ENCODE measurements at regions not wholly inside any gene's neighbourhood (a gene's known extent, or its start where the extent isn't known, plus 50 kb on each side); places are given as distances from the start of the nearest gene placed in this dataset.

GRCh38 chr3:87507753-87508152, 231.4 kb upstream of the POU1F1 start:
- Histone ChIP-seq H3K27me3 (ENCODE audit: control insufficient read depth in 1 of 2, insufficient read depth in 2 of 2, low read length in 2 of 2) (no peaks in the 10 kb centered on the region), H3K4me2 (ENCODE audit: low read depth, low read length) (no peak overlapping the region), H3K9ac (ENCODE audit: insufficient read depth, low read depth, low read length) (no peak overlapping the region), H3K9me3 (ENCODE audit: low read length) (no peaks in the 10 kb centered on the region), H3K79me2 (ENCODE audit: insufficient read depth, low read length) (no peaks in the 10 kb centered on the region), H4K20me1 (ENCODE audit: insufficient read depth, low read length) (no peaks in the 10 kb centered on the region), H3K27ac (ENCODE audit: extremely low read length, insufficient read depth, low read length) (no peak overlapping the region), H3K36me3 (replicated peaks in 1 of 2; ENCODE audit: control insufficient read depth in 1 of 2, insufficient read depth in 2 of 2, low read length in 2 of 2) (no peaks in the 10 kb centered on the region), H3K4me1 (ENCODE audit: insufficient read depth, low read length) (no peaks in the 10 kb centered on the region), H2AFZ (ENCODE audit: low read length) (no peak overlapping the region), H3K4me3 (replicated peaks in 1 of 3; ENCODE audit: insufficient read depth in 1 of 3, low read depth in 2 of 3, low read length in 3 of 3) (no peak overlapping the region)
- no TSS peak for BruUV-seq (replicated peaks)
- ChIA-PET POLR2A (no interaction called here), CTCF (ENCODE audit: low intra/inter-chr PET ratio, low total read pairs) (no interaction called here)
- intact Hi-C loops (cut with micrococcal nuclease; ENCODE audit: unreplicated experiment) (no loop called here), in situ Hi-C loops (cut with HindIII; ENCODE audit: extremely low pct_ligation_motif_present, low pct_unique_long_range_greater_than_20kb) (loop anchor here (10.0 kb wide), 1 partner anchor 153 kb away; no protein-coding TSS in a partner anchor)
- WGBS (ENCODE audit: low lambda C conversion rate), result 0% methylated on average over 1 of the region's 1 CpG
- DNase-seq (ENCODE audit: low spot score), result no peak
- ATAC-seq, result no peak
- no peak for FAIRE-seq
- TF ChIP-seq MIER3 (CRISPR knock-in tag; IDR thresholded peaks at IDR 0.05; ENCODE audit: borderline replicate concordance), result no peak
- TF ChIP-seq ARNTL (CRISPR knock-in tag; IDR thresholded peaks at IDR 0.05), result no peak
- no peak for TF ChIP-seq AKNA (CRISPR knock-in tag; IDR thresholded peaks at IDR 0.05; ENCODE audit: borderline replicate concordance)
- TF ChIP-seq IKZF1 (IDR thresholded peaks at IDR 0.05), result no peak
- no peak for TF ChIP-seq MIER2 (CRISPR knock-in tag; IDR thresholded peaks at IDR 0.05)
- TF ChIP-seq KAT7 (CRISPR knock-in tag; IDR thresholded peaks at IDR 0.05; ENCODE audit: borderline replicate concordance), result no peak
- TF ChIP-seq FOXK2 (IDR thresholded peaks at IDR 0.05), result no peak

All from HepG2 (cell line).